Kidney (tissue), 13 donors: ENCODE measurements at regions not wholly inside any gene's neighbourhood (a gene's known extent, or its start where the extent isn't known, plus 50 kb on each side); places are given as distances from the start of the nearest gene placed in this dataset.
A peak's percentile ranks its signal among the peaks of the same experiment; 100 is the strongest.

Experiments
- DNase-seq, 5 donors: peaks; one replicate each; pipeline ENCODE4 v3.0.0-alpha.2; 2013 to 2020
- FAIRE-seq: peaks from 2 replicates; lab custom pipeline; 2012; peaks lifted over from hg19 to GRCh38; lab: Jason Lieb, UNC
- H3K27ac ChIP-seq, 2 donors: one replicate each; pipeline ENCODE4 v1.7.0; 2013; ENCODE audit warnings: low read depth in 2 of 2, low read length in 2 of 2, inconsistent platforms in 1 of 2
- H3K27me3 ChIP-seq: one replicate; pipeline ENCODE4 v1.7.1; 2013; ENCODE audit warnings: low read length, inconsistent platforms; ENCODE audit not compliant: control insufficient read depth, insufficient read depth
- H3K36me3 ChIP-seq, 3 donors: one replicate each; pipeline versions ENCODE4 v1.7.0 to v1.7.1; 2013; ENCODE audit warnings: low read length in 3 of 3, control low read depth in 1 of 3, inconsistent platforms in 1 of 3; ENCODE audit not compliant: insufficient read depth in 3 of 3, control insufficient read depth in 2 of 3
- H3K4me1 ChIP-seq, 3 donors: one replicate each; pipeline versions ENCODE4 v1.7.0 to v1.7.1; 2013; ENCODE audit warnings: low read length in 3 of 3, inconsistent platforms in 1 of 3, low read depth in 1 of 3; ENCODE audit not compliant: control insufficient read depth in 2 of 3, insufficient read depth in 2 of 3
- H3K4me3 ChIP-seq, 3 donors: one replicate each; pipeline versions ENCODE4 v1.7.0 to v1.8.1; 2013; ENCODE audit warnings: low read length in 3 of 3, control low read depth in 1 of 3, inconsistent platforms in 1 of 3
- H3K9ac ChIP-seq, 3 donors: one replicate each; pipeline versions ENCODE4 v1.7.0 to v1.7.1; 2013; ENCODE audit warnings: low read length in 3 of 3, control low read depth in 1 of 3, inconsistent platforms in 1 of 3
- H3K9me3 ChIP-seq, 3 donors: one replicate each; pipeline versions ENCODE4 v1.7.0 to v1.7.1; 2013; ENCODE audit warnings: low read length in 3 of 3, control low read depth in 1 of 3, inconsistent platforms in 1 of 3; ENCODE audit not compliant: control insufficient read depth in 2 of 3, insufficient read depth in 1 of 3
- CTCF ChIP-seq: IDR thresholded peaks from 3 replicates; pipeline ENCODE4 v1.5.1; 2012; ENCODE audit warnings: mild to moderate bottlenecking, moderate library complexity, borderline replicate concordance; ENCODE audit not compliant: insufficient read depth; ENCODE audit errors: extremely low read depth
- intact Hi-C: fragments of 100-400 bp; cut with DNase I; formaldehyde crosslinking; loops from one replicate; pipeline ENCODE4 v1.11.1; 2022
- donor health status: control.
- donor health status: control.
- donor health status: control.
- donor health status: control.
- donor health status: control.
- donor health status: DM: yes; HTN: yes; CAD: no.
- donor health status: Normal renal cell carcinoma (clear cell type).

- no peak for TF ChIP-seq CTCF
- Histone ChIP-seq H3K27ac (no peak overlapping the region), H3K4me1 (peaks cover 0 to 3% (median 2%) of the 10 kb centered on the region in 3 donors), H3K9me3 (no peaks in the 10 kb centered on the region), H3K4me3 (no peak overlapping the region), H3K36me3 (no peaks in the 10 kb centered on the region), H3K9ac (no peak overlapping the region), H3K27me3 (no peaks in the 10 kb centered on the region)
- FAIRE-seq: no peak
- no peak for DNase-seq
- intact Hi-C loops: no loop called here
These were observed 155.8 kb upstream of the POU2AF2 start for GRCh38 chr11:111089759-111090158.

GRCh38 chr11:111088847-111089355, 156.6 kb upstream of the POU2AF2 start:
- no peak for TF ChIP-seq CTCF
- peak in 1 of 5 donors; percentile 26 for DNase-seq
- intact Hi-C loops: no loop called here
- Histone ChIP-seq H3K36me3 (no peaks in the 10 kb centered on the region), H3K4me1 (peaks cover 0 to 3% (median 2%) of the 10 kb centered on the region in 3 donors), H3K4me3 (no peak overlapping the region), H3K27me3 (no peaks in the 10 kb centered on the region), H3K27ac (no peak overlapping the region), H3K9me3 (no peaks in the 10 kb centered on the region), H3K9ac (no peak overlapping the region)
- no peak for FAIRE-seq

- Histone ChIP-seq H3K4me1 (peaks cover 0 to 5% (median 2%) of the 10 kb centered on the region in 3 donors), H3K4me3 (no peak overlapping the region), H3K27ac (no peak overlapping the region), H3K36me3 (no peaks in the 10 kb centered on the region), H3K27me3 (no peaks in the 10 kb centered on the region), H3K9me3 (no peaks in the 10 kb centered on the region), H3K9ac (no peak overlapping the region)
- no peak for FAIRE-seq
- intact Hi-C loops: no loop called here
- DNase-seq: no peak
- TF ChIP-seq CTCF: no peak
These were observed 159.5 kb upstream of the POU2AF2 start for GRCh38 chr11:111086058-111086457.

GRCh38 chr11:111082664-111083063, 162.9 kb upstream of the POU2AF2 start:
- DNase-seq (no peak), FAIRE-seq (no peak)
- Histone ChIP-seq H3K27ac (no peak overlapping the region), H3K9me3 (no peaks in the 10 kb centered on the region), H3K27me3 (no peaks in the 10 kb centered on the region), H3K9ac (no peak overlapping the region), H3K4me3 (no peak overlapping the region), H3K4me1 (peaks cover 0 to 6% (median 0%) of the 10 kb centered on the region in 3 donors), H3K36me3 (no peaks in the 10 kb centered on the region)
- intact Hi-C loops: no loop called here
- no peak for TF ChIP-seq CTCF
